ENCODE measurements at regions not wholly inside any gene's neighbourhood (a gene's known extent, or its start where the extent isn't known, plus 50 kb on each side); places are given as distances from the start of the nearest gene placed in this dataset.

GRCh38 chr11:31869986-31870385, 58.9 kb upstream of the PAX6 start:
- TF ChIP-seq, protein P1, sequence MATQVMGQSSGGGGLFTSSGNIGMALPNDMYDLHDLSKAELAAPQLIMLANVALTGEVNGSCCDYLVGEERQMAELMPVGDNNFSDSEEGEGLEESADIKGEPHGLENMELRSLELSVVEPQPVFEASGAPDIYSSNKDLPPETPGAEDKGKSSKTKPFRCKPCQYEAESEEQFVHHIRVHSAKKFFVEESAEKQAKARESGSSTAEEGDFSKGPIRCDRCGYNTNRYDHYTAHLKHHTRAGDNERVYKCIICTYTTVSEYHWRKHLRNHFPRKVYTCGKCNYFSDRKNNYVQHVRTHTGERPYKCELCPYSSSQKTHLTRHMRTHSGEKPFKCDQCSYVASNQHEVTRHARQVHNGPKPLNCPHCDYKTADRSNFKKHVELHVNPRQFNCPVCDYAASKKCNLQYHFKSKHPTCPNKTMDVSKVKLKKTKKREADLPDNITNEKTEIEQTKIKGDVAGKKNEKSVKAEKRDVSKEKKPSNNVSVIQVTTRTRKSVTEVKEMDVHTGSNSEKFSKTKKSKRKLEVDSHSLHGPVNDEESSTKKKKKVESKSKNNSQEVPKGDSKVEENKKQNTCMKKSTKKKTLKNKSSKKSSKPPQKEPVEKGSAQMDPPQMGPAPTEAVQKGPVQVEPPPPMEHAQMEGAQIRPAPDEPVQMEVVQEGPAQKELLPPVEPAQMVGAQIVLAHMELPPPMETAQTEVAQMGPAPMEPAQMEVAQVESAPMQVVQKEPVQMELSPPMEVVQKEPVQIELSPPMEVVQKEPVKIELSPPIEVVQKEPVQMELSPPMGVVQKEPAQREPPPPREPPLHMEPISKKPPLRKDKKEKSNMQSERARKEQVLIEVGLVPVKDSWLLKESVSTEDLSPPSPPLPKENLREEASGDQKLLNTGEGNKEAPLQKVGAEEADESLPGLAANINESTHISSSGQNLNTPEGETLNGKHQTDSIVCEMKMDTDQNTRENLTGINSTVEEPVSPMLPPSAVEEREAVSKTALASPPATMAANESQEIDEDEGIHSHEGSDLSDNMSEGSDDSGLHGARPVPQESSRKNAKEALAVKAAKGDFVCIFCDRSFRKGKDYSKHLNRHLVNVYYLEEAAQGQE (IDR thresholded peaks at IDR 0.05; ENCODE audit: borderline replicate concordance), result no peak
- no peak for TF ChIP-seq POLR2AphosphoS5 (IDR thresholded peaks at IDR 0.05)
- no peak for TF ChIP-seq EZH2 (IDR thresholded peaks at IDR 0.05; ENCODE audit: borderline replicate concordance, insufficient read depth, low read length, poor library complexity, severe bottlenecking)
- TF ChIP-seq CTCF (IDR thresholded peaks at IDR 0.05; ENCODE audit: poor library complexity, severe bottlenecking), result no peak
- no peak for TF ChIP-seq TAF1 (IDR thresholded peaks at IDR 0.05; ENCODE audit: low read depth)
- no peak for TF ChIP-seq MXI1 (conservative IDR thresholded peaks at IDR 0.05; ENCODE audit: poor library complexity, severe bottlenecking)
- TF ChIP-seq EP300 (conservative IDR thresholded peaks at IDR 0.05; ENCODE audit: poor library complexity, severe bottlenecking), result no peak
- no peak for TF ChIP-seq RAD21 (conservative IDR thresholded peaks at IDR 0.05)
- TF ChIP-seq SMC3 (conservative IDR thresholded peaks at IDR 0.05; ENCODE audit: poor library complexity), result no peak

Data from neural cell (in vitro differentiated cells).